Muscle layer of colon (tissue), 2 donors: ENCODE measurements at regions not wholly inside any gene's neighbourhood (a gene's known extent, or its start where the extent isn't known, plus 50 kb on each side); places are given as distances from the start of the nearest gene placed in this dataset.
"Not testable (repeated sequence)": the region's sequence is repeated elsewhere in the genome, so short reads cannot be mapped to it uniquely, and the experiment has no call there.

Experiments
- H3K27ac ChIP-seq: one replicate; pipeline ENCODE4 v1.7.0; 2013; ENCODE audit warnings: low read depth, mild to moderate bottlenecking, low read length, moderate library complexity
- H3K27me3 ChIP-seq, 2 donors: one replicate each; pipeline ENCODE4 v1.7.0; 2013; ENCODE audit warnings: low read length in 2 of 2, mild to moderate bottlenecking in 2 of 2; ENCODE audit not compliant: insufficient read depth in 2 of 2, control insufficient read depth in 1 of 2
- H3K36me3 ChIP-seq: one replicate; pipeline ENCODE4 v1.7.0; 2013; ENCODE audit warnings: mild to moderate bottlenecking, low read length; ENCODE audit not compliant: insufficient read depth
- H3K4me1 ChIP-seq: one replicate; pipeline ENCODE4 v1.7.0; 2013; ENCODE audit warnings: mild to moderate bottlenecking, low read length; ENCODE audit not compliant: insufficient read depth
- H3K4me3 ChIP-seq, 2 donors: one replicate each; pipeline ENCODE4 v1.7.0; 2013; ENCODE audit warnings: low read length in 2 of 2, low read depth in 1 of 2, mild to moderate bottlenecking in 1 of 2, moderate library complexity in 1 of 2
- H3K9ac ChIP-seq: one replicate; pipeline ENCODE4 v1.7.0; 2013; ENCODE audit warnings: low read length
- H3K9me3 ChIP-seq: one replicate; pipeline ENCODE4 v1.7.0; 2013; ENCODE audit warnings: mild to moderate bottlenecking, low read length
- donor health status: abdominal sarcoma.
- donor health status: Adenocarcinoma of cecum.

GRCh38 chr13:105692769-105693168 lies 842.7 kb downstream of the EFNB2 start:
- Histone ChIP-seq H3K4me1 (no peaks in the 10 kb centered on the region), H3K36me3 (no peaks in the 10 kb centered on the region), H3K27ac (no peak overlapping the region), H3K9me3 (no peaks in the 10 kb centered on the region), H3K27me3 (no peaks in the 10 kb centered on the region), H3K4me3 (no peak overlapping the region), H3K9ac (no peak overlapping the region)

DNA sequence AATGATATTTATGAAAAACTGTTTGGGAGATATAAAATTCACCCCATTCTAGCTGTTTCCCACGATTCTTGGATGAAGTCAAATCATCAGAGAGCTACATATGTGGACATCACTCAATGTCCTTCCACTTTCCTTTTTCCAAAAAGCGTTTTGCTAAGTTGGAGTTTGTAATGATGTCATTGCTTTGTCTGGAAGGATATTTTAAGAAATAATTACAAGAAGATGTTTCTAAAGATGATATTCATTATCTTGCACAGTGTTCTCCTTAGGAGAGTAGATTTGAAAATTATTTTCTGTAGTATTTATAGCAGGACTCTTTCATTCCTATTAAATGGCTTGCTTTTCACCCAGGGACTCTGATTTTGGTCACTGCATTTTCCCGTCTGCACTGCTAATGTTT lies 851.2 kb downstream of the EFNB2 start:
- Histone ChIP-seq H3K36me3 (no peaks in the 10 kb centered on the region), H3K27me3 (no peaks in the 10 kb centered on the region), H3K4me3 (no peak overlapping the region), H3K9me3 (no peaks in the 10 kb centered on the region), H3K27ac (no peak overlapping the region), H3K9ac (no peak overlapping the region), H3K4me1 (no peaks in the 10 kb centered on the region)

DNA sequence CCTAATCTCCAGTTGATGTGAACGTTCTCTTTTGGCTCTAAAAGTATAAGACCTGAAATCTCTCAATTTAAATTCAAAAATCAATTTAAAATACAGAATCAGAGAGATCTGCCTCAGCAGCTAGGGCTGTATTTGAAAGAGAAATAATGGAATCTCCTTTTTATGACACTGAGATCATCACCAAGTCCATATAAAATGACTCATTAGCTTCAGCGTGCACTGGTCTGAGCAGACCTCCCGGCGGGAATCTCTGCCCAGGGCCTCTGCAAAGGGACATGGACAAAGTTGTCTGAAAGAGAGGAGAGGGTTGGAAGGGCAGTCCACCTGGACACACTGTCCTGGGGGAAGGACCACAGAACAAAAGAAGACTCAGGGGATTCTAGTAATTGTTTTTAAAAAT lies 855.6 kb downstream of the EFNB2 start:
- Histone ChIP-seq H3K9ac (no peak overlapping the region), H3K27me3 (no peaks in the 10 kb centered on the region), H3K27ac (no peak overlapping the region), H3K9me3 (no peaks in the 10 kb centered on the region), H3K4me1 (no peaks in the 10 kb centered on the region), H3K4me3 (no peak overlapping the region), H3K36me3 (no peaks in the 10 kb centered on the region)

- no peaks in the 10 kb centered on the region for H3K36me3 ChIP-seq
- H3K9me3 ChIP-seq = no peaks in the 10 kb centered on the region
- H3K9ac ChIP-seq = no peak overlapping the region
- no peaks in the 10 kb centered on the region for H3K4me1 ChIP-seq
- H3K4me3 ChIP-seq = no peak overlapping the region
- H3K27me3 ChIP-seq = no peaks in the 10 kb centered on the region
- no peak overlapping the region for H3K27ac ChIP-seq
These were observed 857.4 kb downstream of the EFNB2 start for GRCh38 chr13:105678072-105678471.

DNA sequence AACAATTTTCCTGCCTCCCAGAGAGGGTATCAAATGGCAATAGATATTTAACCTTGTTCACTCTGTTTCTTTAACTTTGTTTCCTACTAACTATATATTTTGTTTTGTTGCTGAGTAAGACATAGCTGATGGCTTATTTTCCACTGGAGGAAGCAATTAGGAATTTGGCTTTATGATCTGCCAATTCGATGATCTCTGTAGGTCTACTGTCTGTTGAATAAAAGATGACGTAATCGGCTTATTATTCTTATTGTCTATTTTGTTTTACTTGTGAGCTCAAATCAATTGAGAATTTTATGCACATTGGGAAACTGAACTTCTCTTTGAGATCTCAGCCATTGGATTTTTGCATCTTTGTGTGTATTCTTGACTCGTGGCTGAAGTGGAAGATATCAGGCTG lies 862.6 kb downstream of the EFNB2 start:
- Histone ChIP-seq H3K27ac (no peak overlapping the region), H3K9me3 (no peaks in the 10 kb centered on the region), H3K4me1 (no peaks in the 10 kb centered on the region), H3K36me3 (no peaks in the 10 kb centered on the region), H3K27me3 (no peaks in the 10 kb centered on the region), H3K9ac (no peak overlapping the region), H3K4me3 (no peak overlapping the region)

DNA sequence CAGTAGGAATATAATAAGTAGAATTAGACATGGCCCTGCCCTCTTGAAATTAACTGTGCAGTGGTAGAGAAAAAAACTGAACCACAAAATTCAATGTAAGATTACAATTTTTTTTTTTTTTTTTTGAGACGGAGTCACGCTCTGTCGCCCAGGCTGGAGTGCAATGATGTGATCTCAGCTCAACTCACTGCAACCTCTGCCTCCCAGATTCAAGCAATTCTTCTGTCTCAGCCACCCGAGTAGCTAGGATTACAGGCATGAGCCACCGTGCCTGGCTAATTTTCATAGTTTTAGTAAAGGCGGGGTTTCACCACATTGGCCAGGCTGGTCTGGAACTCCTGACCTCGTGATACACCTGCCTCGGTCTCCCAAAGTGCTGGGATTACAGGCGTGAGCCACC lies 864.3 kb downstream of the EFNB2 start:
- not testable (repeated sequence) for H3K27ac ChIP-seq, H3K27me3 ChIP-seq, H3K36me3 ChIP-seq, H3K9me3 ChIP-seq, H3K4me1 ChIP-seq, H3K4me3 ChIP-seq, H3K9ac ChIP-seq

DNA sequence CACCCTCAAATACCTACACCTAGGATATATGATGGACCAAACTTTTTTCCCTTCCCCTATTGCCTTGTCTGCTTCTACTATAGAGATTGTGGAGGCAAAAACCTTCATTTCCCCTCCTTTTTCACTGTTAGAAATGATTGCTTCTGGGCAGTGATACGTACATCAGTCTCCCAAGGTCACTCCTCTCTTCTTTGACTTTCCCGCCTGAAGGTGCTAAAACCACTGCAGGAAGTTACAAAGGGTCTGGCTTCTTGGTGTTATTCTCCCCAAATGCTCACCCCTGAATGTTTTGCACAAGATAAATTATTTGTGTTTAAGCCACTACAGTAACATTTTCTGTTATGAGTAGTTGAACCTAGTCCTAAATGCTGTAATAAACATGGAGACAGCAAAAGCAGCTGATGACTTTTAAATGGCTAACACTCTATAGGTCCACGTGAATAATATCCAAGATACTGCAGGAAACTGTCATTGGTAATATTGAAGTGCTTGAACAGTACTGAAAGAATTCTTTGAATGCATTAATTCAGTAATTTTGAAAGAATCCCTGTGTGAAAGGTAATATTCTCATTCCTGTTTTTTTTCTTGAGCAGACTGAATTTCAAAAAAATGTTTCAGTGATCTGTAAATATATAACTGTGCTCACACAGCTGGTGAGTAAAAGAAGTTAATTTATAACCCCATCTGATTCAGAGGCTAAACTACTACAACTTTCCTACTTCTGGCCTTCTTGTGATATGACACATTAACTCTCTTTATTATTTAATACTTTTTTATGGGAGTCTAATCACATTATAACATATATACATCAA lies 865.1 kb downstream of the EFNB2 start:
- H3K4me1 ChIP-seq = no peaks in the 10 kb centered on the region
- no peak overlapping the region for H3K27ac ChIP-seq

GRCh38 chr13:105665284-105665683 lies 870.2 kb downstream of the EFNB2 start:
- no peak overlapping the region for H3K4me3 ChIP-seq
- H3K4me1 ChIP-seq = no peaks in the 10 kb centered on the region
- no peaks in the 10 kb centered on the region for H3K36me3 ChIP-seq
- H3K27ac ChIP-seq = no peak overlapping the region
- no peaks in the 10 kb centered on the region for H3K27me3 ChIP-seq
- H3K9me3 ChIP-seq = no peaks in the 10 kb centered on the region
- H3K9ac ChIP-seq = no peak overlapping the region

More for the DNA sequence above, 865.1 kb downstream of the EFNB2 start:
- H3K27me3 ChIP-seq = no peaks in the 10 kb centered on the region
- no peak overlapping the region for H3K9ac ChIP-seq
- no peaks in the 10 kb centered on the region for H3K9me3 ChIP-seq
- H3K4me3 ChIP-seq = no peak overlapping the region
- H3K36me3 ChIP-seq = no peaks in the 10 kb centered on the region

DNA sequence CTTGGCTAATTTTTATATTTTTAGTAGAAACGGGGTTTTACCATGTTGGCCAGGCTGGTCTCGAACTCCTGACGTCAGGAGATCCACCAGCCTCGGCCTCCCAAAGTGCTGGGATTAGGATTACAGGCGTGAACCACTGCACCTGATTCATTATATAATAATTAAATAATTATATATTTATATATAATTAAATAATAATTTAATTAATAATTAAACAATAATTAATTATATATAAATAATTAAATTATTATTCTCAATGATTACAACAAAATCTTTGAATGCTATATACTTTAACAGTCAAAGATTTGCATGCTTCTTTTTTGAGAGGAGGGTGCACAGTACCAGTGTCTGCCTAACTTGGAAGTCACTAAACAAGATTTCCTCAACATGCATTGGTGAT lies 872.3 kb downstream of the EFNB2 start:
- H3K27ac ChIP-seq = no peak overlapping the region
- H3K27me3 ChIP-seq = no peaks in the 10 kb centered on the region
- H3K4me3 ChIP-seq = no peak overlapping the region
- H3K9ac ChIP-seq = no peak overlapping the region
- no peaks in the 10 kb centered on the region for H3K36me3 ChIP-seq
- H3K4me1 ChIP-seq = no peaks in the 10 kb centered on the region
- no peaks in the 10 kb centered on the region for H3K9me3 ChIP-seq

DNA sequence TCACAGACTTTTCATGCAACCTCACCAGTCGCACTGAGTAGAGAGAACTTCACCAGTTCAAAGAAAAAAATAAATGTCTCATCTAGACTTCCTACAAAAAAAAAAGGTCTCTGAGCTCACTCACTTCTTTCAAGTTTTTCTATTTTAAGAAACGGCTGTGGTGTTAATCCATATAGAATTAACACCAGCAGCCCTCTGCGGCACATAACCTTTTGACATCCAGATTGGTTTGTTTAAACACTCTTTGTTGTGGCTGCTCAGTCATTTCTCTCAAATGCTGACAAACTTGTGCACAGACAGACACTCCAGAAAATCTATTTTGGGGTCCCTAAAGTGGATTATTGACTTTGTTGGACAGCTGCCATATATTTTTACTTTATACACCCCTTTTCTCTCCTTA lies 874.9 kb downstream of the EFNB2 start:
- no peaks in the 10 kb centered on the region for H3K9me3 ChIP-seq
- no peaks in the 10 kb centered on the region for H3K27me3 ChIP-seq
- H3K9ac ChIP-seq = no peak overlapping the region
- no peaks in the 10 kb centered on the region for H3K36me3 ChIP-seq
- H3K4me1 ChIP-seq = no peaks in the 10 kb centered on the region
- H3K4me3 ChIP-seq = no peak overlapping the region
- H3K27ac ChIP-seq = no peak overlapping the region

GRCh38 chr13:105658431-105658830 lies 877.0 kb downstream of the EFNB2 start:
- H3K9me3 ChIP-seq = no peaks in the 10 kb centered on the region
- no peak overlapping the region for H3K4me3 ChIP-seq
- no peaks in the 10 kb centered on the region for H3K4me1 ChIP-seq
- H3K27me3 ChIP-seq = no peaks in the 10 kb centered on the region
- no peak overlapping the region for H3K27ac ChIP-seq
- no peak overlapping the region for H3K9ac ChIP-seq
- H3K36me3 ChIP-seq = no peaks in the 10 kb centered on the region

- no peak overlapping the region for H3K9ac ChIP-seq
- no peaks in the 10 kb centered on the region for H3K4me1 ChIP-seq
- no peak overlapping the region for H3K27ac ChIP-seq
- no peaks in the 10 kb centered on the region for H3K27me3 ChIP-seq
- H3K36me3 ChIP-seq = no peaks in the 10 kb centered on the region
- no peaks in the 10 kb centered on the region for H3K9me3 ChIP-seq
- no peak overlapping the region for H3K4me3 ChIP-seq
These were observed 880.4 kb downstream of the EFNB2 start for GRCh38 chr13:105655046-105655445.
